GM18502 (cell line): ENCODE measurements at regions not wholly inside any gene's neighbourhood (a gene's known extent, or its start where the extent isn't known, plus 50 kb on each side); places are given as distances from the start of the nearest gene placed in this dataset.
"Not testable (repeated sequence)": the region's sequence is repeated elsewhere in the genome, so short reads cannot be mapped to it uniquely, and the experiment has no call there.

ENCODE experiments used
- ATAC-seq: cut with Tn5 transposase; IDR thresholded peaks from one replicate; pipeline ENCODE4 v1.9.1; 2021; ENCODE audit warnings: mild to moderate bottlenecking; ENCODE audit not compliant: unreplicated experiment, poor library complexity

DNA sequence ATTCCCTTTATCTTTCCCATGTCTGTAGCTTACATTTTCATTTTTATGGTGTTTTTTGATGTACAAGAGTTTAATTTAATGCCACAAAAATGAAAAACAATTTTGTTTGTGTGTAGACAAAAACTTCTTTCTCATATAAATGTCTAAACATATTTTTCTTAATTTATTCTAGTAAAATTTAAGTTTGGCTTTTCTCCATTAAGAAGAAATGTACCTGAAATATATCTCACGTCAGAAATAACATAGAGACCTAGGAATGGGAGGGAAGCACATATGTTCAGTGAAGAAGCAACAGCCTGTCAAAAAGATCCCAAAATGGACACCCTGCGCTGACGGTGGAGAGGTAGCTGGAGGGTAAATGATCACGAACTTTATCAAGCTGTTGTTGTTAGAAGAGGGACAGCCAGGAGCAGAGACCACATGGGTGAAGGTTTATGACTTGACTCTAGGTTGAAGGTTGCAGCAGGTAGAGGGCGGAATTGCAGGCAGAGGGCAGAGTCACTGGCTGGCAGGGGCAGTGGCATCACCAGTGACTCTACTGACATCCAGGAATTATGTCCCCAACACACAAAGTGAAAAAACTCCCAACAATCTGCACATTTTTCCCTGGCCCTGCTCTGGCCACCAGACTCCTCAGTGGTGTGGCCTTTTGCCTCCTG, 225.9 kb upstream of the PRSS58 start:
- ATAC-seq = no peak

GRCh38 chr7:142482891-142483658, 225.2 kb upstream of the PRSS58 start:
- peak; percentile 64 for ATAC-seq

GRCh38 chr7:142481548-142481947, 223.7 kb upstream of the PRSS58 start:
- ATAC-seq = no peak

GRCh38 chr7:142478479-142479220, 220.8 kb upstream of the PRSS58 start:
- peak; percentile 71 for ATAC-seq

GRCh38 chr7:142477801-142478200, 219.9 kb upstream of the PRSS58 start:
- ATAC-seq = not testable (repeated sequence)

DNA sequence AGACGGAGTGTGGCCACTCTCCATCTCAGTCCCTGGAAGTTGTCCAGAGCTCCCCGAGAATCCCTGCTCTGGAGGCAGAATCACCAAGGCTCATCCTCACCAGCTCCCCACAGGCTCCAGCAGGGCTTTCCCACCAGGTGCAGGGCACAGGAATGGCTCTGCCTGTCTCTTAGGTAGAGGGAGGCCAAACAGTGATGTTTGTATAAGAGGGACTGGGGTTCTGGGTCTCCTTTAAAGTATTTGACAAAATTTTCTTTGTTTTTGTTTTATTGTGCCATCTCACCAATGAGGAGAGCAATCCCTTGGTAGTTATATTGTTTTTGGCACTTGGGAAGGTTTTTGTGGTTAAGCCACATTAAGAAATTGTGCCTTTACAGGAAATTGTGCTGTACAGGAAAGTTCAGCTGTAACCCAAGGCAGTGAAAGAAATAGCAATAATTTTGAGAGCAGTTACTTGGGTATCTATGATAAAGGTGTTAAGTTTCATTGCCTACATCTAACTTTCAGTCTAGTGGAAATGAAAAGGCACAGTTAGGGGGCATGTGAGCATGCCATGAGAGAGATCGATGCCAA, 219.3 kb upstream of the PRSS58 start:
- ATAC-seq = no peak

DNA sequence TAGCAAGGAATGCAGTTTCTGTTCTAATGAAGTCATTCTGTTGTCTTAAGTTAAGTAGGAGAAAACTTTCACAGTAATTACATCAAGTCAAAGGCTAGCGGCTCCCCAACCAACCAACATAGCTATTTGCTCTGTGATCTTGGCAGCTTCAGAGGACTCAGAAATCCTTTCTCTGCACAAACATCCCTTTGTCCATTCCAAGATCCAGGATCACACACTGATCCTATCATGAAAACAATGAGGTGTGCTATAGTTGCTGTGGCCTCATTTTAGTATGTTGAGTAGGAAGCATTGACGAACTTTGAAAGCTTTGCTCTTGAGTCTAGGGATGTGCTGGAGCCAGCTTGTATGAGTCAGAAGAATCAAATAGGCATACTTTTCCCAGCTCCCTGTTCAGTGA, 218.2 kb upstream of the PRSS58 start:
- ATAC-seq = no peak

- ATAC-seq = no peak
Measured at GRCh38 chr7:142471820-142472219, 214.0 kb upstream of the PRSS58 start.

- no peak for ATAC-seq
Measured at GRCh38 chr7:142470544-142470830, 212.6 kb upstream of the PRSS58 start.

DNA sequence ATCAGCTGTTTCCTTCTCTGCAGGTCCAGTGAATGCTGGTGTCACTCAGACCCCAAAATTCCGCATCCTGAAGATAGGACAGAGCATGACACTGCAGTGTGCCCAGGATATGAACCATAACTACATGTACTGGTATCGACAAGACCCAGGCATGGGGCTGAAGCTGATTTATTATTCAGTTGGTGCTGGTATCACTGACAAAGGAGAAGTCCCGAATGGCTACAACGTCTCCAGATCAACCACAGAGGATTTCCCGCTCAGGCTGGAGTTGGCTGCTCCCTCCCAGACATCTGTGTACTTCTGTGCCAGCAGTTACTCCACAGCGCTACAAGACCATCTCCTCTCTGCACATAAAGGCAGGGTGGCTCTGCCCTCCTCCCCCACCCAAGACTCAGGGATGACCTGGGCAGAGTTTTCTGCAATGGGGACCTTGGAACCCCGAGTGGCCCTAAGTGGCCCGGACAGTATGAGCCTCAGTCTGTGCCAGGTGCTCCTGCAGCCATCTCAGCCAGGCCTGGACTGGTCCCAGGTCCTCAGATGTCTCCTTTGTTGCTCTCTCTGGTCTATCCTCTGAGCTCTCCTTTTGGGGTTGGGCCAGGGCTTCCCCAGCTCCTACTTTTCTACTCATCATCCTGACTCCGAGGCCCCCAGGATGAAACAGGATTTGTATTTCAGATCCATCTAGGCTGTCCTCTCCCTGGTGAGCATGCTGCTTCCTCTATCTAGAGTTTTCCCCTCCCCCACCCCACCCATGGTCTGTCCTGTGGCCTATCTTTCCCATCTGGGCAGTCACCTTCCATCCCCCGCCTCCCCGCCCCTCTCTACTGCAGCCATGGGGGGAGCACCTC, 212.1 kb upstream of the PRSS58 start:
- ATAC-seq = no peak

GRCh38 chr7:142468871-142469665, 211.2 kb upstream of the PRSS58 start:
- no peak for ATAC-seq

DNA sequence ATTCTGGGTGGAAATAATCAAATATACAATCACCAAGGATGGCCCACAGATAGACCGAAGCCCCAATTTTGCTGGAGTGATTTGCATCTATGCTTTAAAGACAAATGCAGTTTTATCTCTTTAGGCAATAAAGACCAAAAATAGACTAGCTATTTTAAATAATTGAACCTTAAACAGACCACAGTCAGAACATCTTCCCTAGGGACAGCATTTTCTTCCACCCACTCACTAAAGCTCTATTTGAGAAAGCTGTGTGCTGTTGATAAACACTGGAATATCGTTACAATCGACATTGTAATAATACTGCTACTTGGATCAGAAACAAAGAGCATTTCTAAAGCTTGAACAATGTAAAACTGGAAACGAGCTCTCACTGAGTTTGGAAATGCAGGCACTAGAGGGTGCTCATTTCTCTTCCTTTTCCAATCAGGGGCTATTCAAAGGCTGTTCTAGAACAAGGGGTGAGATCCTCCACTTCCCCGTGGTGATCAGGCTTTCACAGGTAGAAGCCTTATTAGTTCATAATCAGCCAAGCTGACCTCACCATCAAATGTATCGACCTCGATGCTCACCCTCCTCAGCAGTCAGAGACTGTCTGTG, 209.3 kb upstream of the PRSS58 start:
- ATAC-seq = not testable (repeated sequence)

GRCh38 chr7:142463401-142463850, 205.6 kb upstream of the PRSS58 start:
- peak; percentile 67 for ATAC-seq

- ATAC-seq = no peak
Measured at GRCh38 chr7:142461437-142461836, 203.6 kb upstream of the PRSS58 start.

DNA sequence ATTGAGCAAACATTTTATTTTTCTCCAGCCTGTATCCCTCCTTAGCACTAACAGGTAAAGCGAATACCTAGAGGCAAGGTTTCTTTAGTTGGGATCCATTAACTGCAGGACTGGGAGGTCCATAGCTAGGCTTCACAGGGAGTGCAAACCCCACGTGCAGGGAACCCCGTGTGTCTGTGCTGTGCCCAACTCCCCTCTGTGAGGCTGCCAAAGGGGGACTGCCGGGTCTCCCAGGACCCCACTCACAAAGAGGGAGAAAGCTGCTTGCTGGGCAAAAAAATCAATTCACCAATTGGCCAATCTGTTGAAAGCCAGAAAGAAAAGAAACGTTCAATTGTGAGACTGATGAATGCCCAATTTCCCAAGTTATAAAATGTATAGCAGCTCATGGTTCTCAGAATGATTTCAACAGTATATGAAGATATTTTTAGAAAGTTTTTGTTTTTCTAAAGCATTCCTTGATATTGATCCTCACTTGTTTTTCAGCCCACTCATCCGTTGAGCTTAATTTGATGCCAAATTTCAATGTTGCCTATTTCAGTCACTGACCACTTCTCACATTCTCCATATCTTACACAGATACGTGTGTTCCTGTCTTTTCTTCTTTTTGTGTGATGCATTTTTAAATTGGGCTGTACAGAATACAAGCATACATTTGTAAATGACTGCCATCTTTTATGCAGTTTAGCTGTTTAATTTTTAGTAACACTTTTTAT, 202.7 kb upstream of the PRSS58 start:
- ATAC-seq = no peak

- peak; percentile 82 for ATAC-seq
Measured at GRCh38 chr7:142459551-142459963, 201.7 kb upstream of the PRSS58 start.

DNA sequence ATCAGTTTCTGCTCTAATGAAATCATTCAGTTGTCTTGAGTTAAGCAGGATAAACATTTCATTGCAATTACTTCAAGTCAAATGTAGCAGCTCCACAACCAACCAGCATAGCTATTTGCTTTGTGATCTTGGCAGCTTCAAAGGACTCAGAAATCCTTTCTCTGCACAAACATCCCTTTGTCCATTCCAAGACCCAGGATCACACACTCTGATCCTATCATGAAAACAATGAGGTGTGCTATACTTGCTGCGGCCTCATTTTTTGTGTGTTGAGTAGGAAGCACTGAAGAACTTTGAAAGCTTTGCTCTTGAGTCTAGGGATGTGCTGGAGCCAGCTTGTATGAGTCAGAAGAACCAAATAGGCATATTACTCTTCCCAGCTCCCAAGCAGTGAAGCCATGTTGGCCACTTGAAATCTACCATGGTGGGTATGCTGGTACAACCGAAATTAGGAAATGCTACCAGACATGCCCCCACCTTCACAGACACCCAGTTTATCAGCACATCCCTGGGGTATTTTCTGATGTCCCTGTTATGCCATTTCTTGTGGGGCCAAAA, 199.4 kb upstream of the PRSS58 start:
- no peak for ATAC-seq

GRCh38 chr7:142455392-142455791, 197.5 kb upstream of the PRSS58 start:
- ATAC-seq = no peak
